GM12878 (cell line): ENCODE measurements at regions not wholly inside any gene's neighbourhood (a gene's known extent, or its start where the extent isn't known, plus 50 kb on each side); places are given as distances from the start of the nearest gene placed in this dataset.

ENCODE experiments used
- ATAC-seq: fragments of 200-7000 bp; cut with Tn5 transposase; 3 replicates; pipeline ENCODE4 v1.9.1; 2020; ENCODE audit warnings: mild to moderate bottlenecking, moderate library complexity
- BruUV-seq: library from RNA; stranded (reverse); fragments of 400-500 nt; replicated peaks from 2 replicates; lab custom pipeline; 2021; lab: Mats Ljungman, UMichigan
- CTCF ChIA-PET: fragments of 300-600 bp; sonication (Branson Sonifier 250); formaldehyde crosslinking; extraction: SDS; loops from one replicate; lab custom pipeline; 2021; ENCODE audit warnings: inconsistent platforms; lab: Yijun Ruan, JAX
- POLR2A ChIA-PET: fragments of 350-600 bp; formaldehyde crosslinking; extraction: SDS; loops from one replicate; lab custom pipeline; 2021; ENCODE audit warnings: inconsistent platforms; lab: Charles Lee
- RAD21 ChIA-PET: fragments of 300-600 bp; sonication (Branson Sonifier 250); formaldehyde crosslinking; loops from one replicate; lab custom pipeline; 2023; ENCODE audit warnings: antibody characterized with exemption; ENCODE audit not compliant: unreplicated experiment; lab: Charles Lee
- SMC1A ChIA-PET: fragments of 300-600 bp; sonication (Branson Sonifier 250); formaldehyde crosslinking; loops from one replicate; lab custom pipeline; 2023; ENCODE audit not compliant: unreplicated experiment, uncharacterized antibody; lab: Charles Lee
- DNase-seq: peaks from one replicate; pipeline ENCODE4 v3.0.0-alpha.2; 2011; ENCODE audit warnings: low read depth, low spot score
- FAIRE-seq: peaks from 3 replicates; lab custom pipeline; 2011; peaks lifted over from hg19 to GRCh38; lab: Jason Lieb, UNC
- H2AFZ ChIP-seq: 2 replicates; pipeline ENCODE4 v1.6.0; 2011; ENCODE audit warnings: low read depth, low read length, control low read depth; ENCODE audit not compliant: control insufficient read depth
- H3K27ac ChIP-seq: 2 replicates; pipeline ENCODE4 v1.5.1; 2011; ENCODE audit warnings: control low read depth; ENCODE audit not compliant: control insufficient read depth, insufficient read depth
- H3K27me3 ChIP-seq, 2 experiments: replicated peaks in 1 of 2; 2 replicates each; pipeline versions ENCODE4 v1.6.0 to v1.6.1; 2011; ENCODE audit warnings: low read length in 1 of 2; ENCODE audit not compliant: control insufficient read depth in 2 of 2, insufficient read depth in 2 of 2
- H3K36me3 ChIP-seq, 2 experiments: 2 replicates each; pipeline ENCODE4 v1.5.1; 2011; ENCODE audit warnings: low read length in 1 of 2; ENCODE audit not compliant: control insufficient read depth in 2 of 2, insufficient read depth in 2 of 2
- H3K4me1 ChIP-seq: 2 replicates; pipeline ENCODE4 v1.6.1; 2011; ENCODE audit warnings: mild to moderate bottlenecking, low read length, moderate library complexity, mixed read lengths; ENCODE audit not compliant: control insufficient read depth, insufficient read depth
- H3K4me2 ChIP-seq: 2 replicates; pipeline ENCODE4 v1.6.0; 2011; ENCODE audit warnings: control low read depth; ENCODE audit not compliant: control insufficient read depth, insufficient read depth
- H3K4me3 ChIP-seq: fragments of 200-600 bp; sonication (generic); 2 replicates; pipeline ENCODE4 v1.5.1; 2016
- H3K79me2 ChIP-seq: 2 replicates; pipeline ENCODE4 v1.6.0; 2011; ENCODE audit warnings: low read length; ENCODE audit not compliant: control insufficient read depth, insufficient read depth
- H3K9ac ChIP-seq: 2 replicates; pipeline ENCODE4 v1.8.0; 2011; ENCODE audit warnings: low read length, control low read depth, mixed read lengths; ENCODE audit not compliant: control insufficient read depth, insufficient read depth
- H3K9me3 ChIP-seq: replicated peaks from 3 replicates; pipeline ENCODE4 v1.5.1; 2011; ENCODE audit warnings: mild to moderate bottlenecking, low read length; ENCODE audit not compliant: control insufficient read depth, insufficient read depth
- H4K20me1 ChIP-seq: 2 replicates; pipeline ENCODE4 v1.6.0; 2011; ENCODE audit not compliant: control insufficient read depth, insufficient read depth
- CBX5 ChIP-seq: sonication (generic); IDR thresholded peaks from 2 replicates; pipeline ENCODE4 v1.6.1; 2016; ENCODE audit warnings: low read depth, moderate library complexity, mild to moderate bottlenecking, inconsistent platforms
- NFXL1 ChIP-seq: fragments of 450-650 bp; IDR thresholded peaks from 2 replicates; pipeline ENCODE4 v1.6.1; 2017; ENCODE audit warnings: antibody characterized with exemption, mild to moderate bottlenecking, borderline replicate concordance
- NR2F1 ChIP-seq: fragments of 450-650 bp; conservative IDR thresholded peaks from 2 replicates; pipeline ENCODE4 v1.6.1; 2017; ENCODE audit warnings: mild to moderate bottlenecking
- PAX5 ChIP-seq: IDR thresholded peaks from 2 replicates; pipeline ENCODE4 v1.6.1; 2011; ENCODE audit warnings: low read depth, low read length, borderline replicate concordance
- PAX8 ChIP-seq: fragments of 450-650 bp; IDR thresholded peaks from 2 replicates; pipeline ENCODE4 v1.6.1; 2017; ENCODE audit warnings: mild to moderate bottlenecking, moderate library complexity
- PML ChIP-seq: IDR thresholded peaks from 2 replicates; pipeline ENCODE4 v1.6.1; 2012; ENCODE audit warnings: low read length, inconsistent platforms
- RB1 ChIP-seq: fragments of 450-650 bp; formaldehyde crosslinking; IDR thresholded peaks from 2 replicates; pipeline ENCODE4 v1.6.1; 2017; ENCODE audit warnings: mild to moderate bottlenecking, borderline replicate concordance
- RELA ChIP-seq: fragments of 450-650 bp; IDR thresholded peaks from 2 replicates; pipeline ENCODE4 v1.8.0; 2014; ENCODE audit warnings: borderline replicate concordance; ENCODE audit not compliant: partially characterized antibody
- SIN3A ChIP-seq: IDR thresholded peaks from 2 replicates; pipeline ENCODE4 v1.6.1; 2012; ENCODE audit warnings: low read depth, low read length, improper control_type of control experiment
- SMC3 ChIP-seq: IDR thresholded peaks from 2 replicates; pipeline ENCODE4 v1.6.1; 2011; ENCODE audit warnings: low read length, improper control_type of control experiment, borderline replicate concordance
- STAT3 ChIP-seq: IDR thresholded peaks from 2 replicates; pipeline ENCODE4 v1.6.1; 2011; ENCODE audit warnings: low read depth, low read length, improper control_type of control experiment
- ZNF274 ChIP-seq: IDR thresholded peaks from one replicate; pipeline ENCODE4 v1.8.0; 2011; ENCODE audit not compliant: insufficient read length, insufficient read depth
- ZSCAN29 ChIP-seq: fragments of 450-650 bp; IDR thresholded peaks from 2 replicates; pipeline ENCODE4 v1.6.1; 2017; ENCODE audit warnings: mild to moderate bottlenecking, moderate library complexity
- WGBS: methylation state at CpG from one replicate; pipeline ENCODE4 v1.1.6; 2016; ENCODE audit warnings: low lambda C conversion rate; ENCODE audit not compliant: insufficient replicate concordance, insufficient coverage; ENCODE audit errors: missing lambda C conversion rate; 5-methylcytosine and 5-hydroxymethylcytosine counted together
- in situ Hi-C: fragments of 300-500 bp; cut with MboI; formaldehyde crosslinking; loops from 9 replicates; pipeline ENCODE4 v1.14.3; 2018; ENCODE audit warnings: mixed read lengths
- intact Hi-C: fragments of 100-400 bp; cut with micrococcal nuclease; formaldehyde crosslinking; loops from one replicate; pipeline ENCODE4 v1.14.2; 2022; ENCODE audit not compliant: unreplicated experiment
- TF ChIP-seq, protein P1 (sequence below): fragments of 450-650 bp; IDR thresholded peaks from 2 replicates; pipeline ENCODE4 v1.6.1; 2017; ENCODE audit warnings: mild to moderate bottlenecking, low read depth, inconsistent platforms; ENCODE audit not compliant: poor library complexity, severe bottlenecking
- TF ChIP-seq, protein P2 (sequence below): fragments of 450-650 bp; IDR thresholded peaks from 2 replicates; pipeline ENCODE4 v1.6.1; 2017; ENCODE audit warnings: mild to moderate bottlenecking
- TF ChIP-seq, protein P3 (sequence below): fragments of 450-650 bp; IDR thresholded peaks from 2 replicates; pipeline ENCODE4 v1.6.1; 2018; ENCODE audit warnings: mild to moderate bottlenecking, low read depth, moderate library complexity; ENCODE audit not compliant: partially characterized antibody

DNA sequence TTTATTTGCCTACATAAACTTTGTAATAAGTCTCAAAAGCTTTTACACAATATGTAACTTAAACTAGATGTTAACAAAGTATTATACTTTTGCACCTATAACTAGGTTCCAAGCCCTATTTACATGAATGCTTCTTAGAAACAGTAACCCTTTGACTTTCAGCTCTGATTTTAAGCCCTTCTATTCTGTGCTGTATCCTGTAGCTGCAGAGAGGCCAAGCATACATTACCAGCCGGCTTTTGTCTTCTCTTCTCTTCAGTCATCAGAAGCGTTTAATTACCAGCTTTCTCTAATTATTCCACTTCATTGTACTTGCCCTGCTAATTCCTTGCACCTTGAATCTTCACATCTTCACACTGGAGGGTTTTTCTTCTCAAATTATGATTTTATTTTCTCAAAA lies 403.1 kb downstream of the PDGFC start:
- RAD21 ChIA-PET, result no interaction called here
- DNase-seq (no peak), FAIRE-seq (no peak), ATAC-seq (no peak)
- in situ Hi-C loops, result no loop called here
- Histone ChIP-seq H3K27me3 (no peaks in the 10 kb centered on the region), H3K4me2 (no peak overlapping the region), H2AFZ (no peak overlapping the region), H3K4me1 (no peaks in the 10 kb centered on the region), H3K9ac (no peak overlapping the region), H3K4me3 (no peak overlapping the region), H3K27ac (no peak overlapping the region), H4K20me1 (no peaks in the 10 kb centered on the region), H3K79me2 (no peaks in the 10 kb centered on the region), H3K36me3 (no peaks in the 10 kb centered on the region), H3K9me3 (no peaks in the 10 kb centered on the region)
- SMC1A ChIA-PET, result no interaction called here
- WGBS, result 14% methylated on average over 2 of the region's 2 CpGs
- CTCF ChIA-PET, result interaction anchor here (0.9 kb wide), 1 partner anchor 636 kb away, joined by 3 read pairs; no protein-coding TSS in a partner anchor
- intact Hi-C loops, result no loop called here
- TF ChIP-seq, protein P1, sequence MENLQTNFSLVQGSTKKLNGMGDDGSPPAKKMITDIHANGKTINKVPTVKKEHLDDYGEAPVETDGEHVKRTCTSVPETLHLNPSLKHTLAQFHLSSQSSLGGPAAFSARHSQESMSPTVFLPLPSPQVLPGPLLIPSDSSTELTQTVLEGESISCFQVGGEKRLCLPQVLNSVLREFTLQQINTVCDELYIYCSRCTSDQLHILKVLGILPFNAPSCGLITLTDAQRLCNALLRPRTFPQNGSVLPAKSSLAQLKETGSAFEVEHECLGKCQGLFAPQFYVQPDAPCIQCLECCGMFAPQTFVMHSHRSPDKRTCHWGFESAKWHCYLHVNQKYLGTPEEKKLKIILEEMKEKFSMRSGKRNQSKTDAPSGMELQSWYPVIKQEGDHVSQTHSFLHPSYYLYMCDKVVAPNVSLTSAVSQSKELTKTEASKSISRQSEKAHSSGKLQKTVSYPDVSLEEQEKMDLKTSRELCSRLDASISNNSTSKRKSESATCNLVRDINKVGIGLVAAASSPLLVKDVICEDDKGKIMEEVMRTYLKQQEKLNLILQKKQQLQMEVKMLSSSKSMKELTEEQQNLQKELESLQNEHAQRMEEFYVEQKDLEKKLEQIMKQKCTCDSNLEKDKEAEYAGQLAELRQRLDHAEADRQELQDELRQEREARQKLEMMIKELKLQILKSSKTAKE, result no peak
- TF ChIP-seq, protein P2, sequence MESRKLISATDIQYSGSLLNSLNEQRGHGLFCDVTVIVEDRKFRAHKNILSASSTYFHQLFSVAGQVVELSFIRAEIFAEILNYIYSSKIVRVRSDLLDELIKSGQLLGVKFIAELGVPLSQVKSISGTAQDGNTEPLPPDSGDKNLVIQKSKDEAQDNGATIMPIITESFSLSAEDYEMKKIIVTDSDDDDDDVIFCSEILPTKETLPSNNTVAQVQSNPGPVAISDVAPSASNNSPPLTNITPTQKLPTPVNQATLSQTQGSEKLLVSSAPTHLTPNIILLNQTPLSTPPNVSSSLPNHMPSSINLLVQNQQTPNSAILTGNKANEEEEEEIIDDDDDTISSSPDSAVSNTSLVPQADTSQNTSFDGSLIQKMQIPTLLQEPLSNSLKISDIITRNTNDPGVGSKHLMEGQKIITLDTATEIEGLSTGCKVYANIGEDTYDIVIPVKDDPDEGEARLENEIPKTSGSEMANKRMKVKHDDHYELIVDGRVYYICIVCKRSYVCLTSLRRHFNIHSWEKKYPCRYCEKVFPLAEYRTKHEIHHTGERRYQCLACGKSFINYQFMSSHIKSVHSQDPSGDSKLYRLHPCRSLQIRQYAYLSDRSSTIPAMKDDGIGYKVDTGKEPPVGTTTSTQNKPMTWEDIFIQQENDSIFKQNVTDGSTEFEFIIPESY, result no peak
- TF ChIP-seq STAT3 (no peak), PAX8 (no peak), RB1 (no peak), CBX5 (no peak), PAX5 (no peak), PML (no peak), ZSCAN29 (no peak), ZNF274 (no peak), SIN3A (no peak), RELA (no peak), NFXL1 (no peak), NR2F1 (no peak), SMC3 (no peak)
- TF ChIP-seq, protein P3, sequence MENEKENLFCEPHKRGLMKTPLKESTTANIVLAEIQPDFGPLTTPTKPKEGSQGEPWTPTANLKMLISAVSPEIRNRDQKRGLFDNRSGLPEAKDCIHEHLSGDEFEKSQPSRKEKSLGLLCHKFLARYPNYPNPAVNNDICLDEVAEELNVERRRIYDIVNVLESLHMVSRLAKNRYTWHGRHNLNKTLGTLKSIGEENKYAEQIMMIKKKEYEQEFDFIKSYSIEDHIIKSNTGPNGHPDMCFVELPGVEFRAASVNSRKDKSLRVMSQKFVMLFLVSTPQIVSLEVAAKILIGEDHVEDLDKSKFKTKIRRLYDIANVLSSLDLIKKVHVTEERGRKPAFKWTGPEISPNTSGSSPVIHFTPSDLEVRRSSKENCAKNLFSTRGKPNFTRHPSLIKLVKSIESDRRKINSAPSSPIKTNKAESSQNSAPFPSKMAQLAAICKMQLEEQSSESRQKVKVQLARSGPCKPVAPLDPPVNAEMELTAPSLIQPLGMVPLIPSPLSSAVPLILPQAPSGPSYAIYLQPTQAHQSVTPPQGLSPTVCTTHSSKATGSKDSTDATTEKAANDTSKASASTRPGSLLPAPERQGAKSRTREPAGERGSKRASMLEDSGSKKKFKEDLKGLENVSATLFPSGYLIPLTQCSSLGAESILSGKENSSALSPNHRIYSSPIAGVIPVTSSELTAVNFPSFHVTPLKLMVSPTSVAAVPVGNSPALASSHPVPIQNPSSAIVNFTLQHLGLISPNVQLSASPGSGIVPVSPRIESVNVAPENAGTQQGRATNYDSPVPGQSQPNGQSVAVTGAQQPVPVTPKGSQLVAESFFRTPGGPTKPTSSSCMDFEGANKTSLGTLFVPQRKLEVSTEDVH, result no peak
- POLR2A ChIA-PET, result no interaction called here
- no TSS peak for BruUV-seq
